Panc1 (cell line): ENCODE measurements at regions not wholly inside any gene's neighbourhood (a gene's known extent, or its start where the extent isn't known, plus 50 kb on each side); places are given as distances from the start of the nearest gene placed in this dataset.

Source experiments
- CTCF ChIP-seq: fragments of 450-650 bp; IDR thresholded peaks from 2 replicates; pipeline ENCODE4 v1.5.1; 2017; ENCODE audit warnings: mild to moderate bottlenecking
- POLR2AphosphoS5 ChIP-seq: IDR thresholded peaks from 2 replicates; pipeline ENCODE4 v1.6.1; 2012; ENCODE audit warnings: mild to moderate bottlenecking, low read depth, low read length, moderate library complexity
- REST ChIP-seq, 2 experiments: IDR thresholded peaks; 2 replicates each; pipeline ENCODE4 v1.6.1; 2011 to 2012; ENCODE audit warnings: low read depth in 2 of 2, control low read depth in 1 of 2, low read length in 1 of 2, mild to moderate bottlenecking in 1 of 2, moderate library complexity in 1 of 2; ENCODE audit not compliant: insufficient read depth in 1 of 2
- SIN3A ChIP-seq: IDR thresholded peaks from 2 replicates; pipeline ENCODE4 v1.6.1; 2012; ENCODE audit warnings: low read depth, mild to moderate bottlenecking, low read length, moderate library complexity, borderline replicate concordance; ENCODE audit not compliant: insufficient read depth

GRCh38 chr2:2735041-2735440, 404.0 kb upstream of the MYT1L start:
- no peak for TF ChIP-seq CTCF
- no peak for TF ChIP-seq SIN3A
- no peak for TF ChIP-seq REST (IDR thresholded peaks at IDR 0.05; ENCODE audit: insufficient read depth in 1 of 2, low read depth in 2 of 2, low read length in 1 of 2)
- no peak for TF ChIP-seq POLR2AphosphoS5
